ENCODE measurements at regions not wholly inside any gene's neighbourhood (a gene's known extent, or its start where the extent isn't known, plus 50 kb on each side); places are given as distances from the start of the nearest gene placed in this dataset.

DNA sequence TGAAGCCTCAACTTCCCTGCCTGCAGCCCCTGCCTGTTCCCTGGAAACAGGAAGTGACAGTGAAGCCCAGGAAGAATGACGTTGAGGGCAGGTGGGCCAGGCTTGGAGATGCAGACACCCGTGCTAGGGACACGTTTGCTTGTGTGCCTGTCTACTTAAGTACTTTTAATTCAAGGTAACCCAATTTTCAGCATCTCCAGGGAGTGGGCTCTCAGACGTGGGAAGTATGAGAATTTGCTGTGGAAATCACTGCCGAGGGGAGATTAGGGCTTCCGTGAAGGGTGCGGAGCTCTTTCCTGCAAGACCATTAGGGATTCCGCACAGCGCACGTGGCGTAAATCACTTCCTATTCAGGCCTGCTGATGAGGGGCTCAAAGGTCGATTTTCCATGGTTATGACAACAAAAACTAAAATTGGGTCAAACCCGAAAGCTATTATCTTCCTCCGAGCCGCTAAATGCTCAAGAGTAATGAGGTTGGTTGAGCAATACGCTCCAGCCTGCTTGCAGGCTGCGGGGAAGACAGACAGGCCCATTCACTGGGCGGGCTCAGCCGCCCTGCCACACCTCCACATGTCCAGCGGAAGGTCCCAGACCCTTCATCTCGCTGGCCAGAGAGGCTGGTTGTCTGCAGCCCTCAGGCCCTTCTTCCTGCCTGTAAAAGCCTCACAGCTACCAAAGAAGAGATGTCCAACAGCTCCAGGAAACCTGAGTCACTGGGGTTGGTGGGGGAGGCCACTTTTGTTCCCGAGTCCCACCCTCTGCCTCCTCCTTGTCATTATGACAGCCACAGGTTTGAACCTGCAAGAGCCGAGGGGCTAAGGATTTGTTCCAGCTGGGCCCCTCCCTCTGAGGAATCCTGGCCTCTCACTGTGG is 109.9 kb downstream of the RBFOX3 start:
- DNase-seq, result no peak

DNA sequence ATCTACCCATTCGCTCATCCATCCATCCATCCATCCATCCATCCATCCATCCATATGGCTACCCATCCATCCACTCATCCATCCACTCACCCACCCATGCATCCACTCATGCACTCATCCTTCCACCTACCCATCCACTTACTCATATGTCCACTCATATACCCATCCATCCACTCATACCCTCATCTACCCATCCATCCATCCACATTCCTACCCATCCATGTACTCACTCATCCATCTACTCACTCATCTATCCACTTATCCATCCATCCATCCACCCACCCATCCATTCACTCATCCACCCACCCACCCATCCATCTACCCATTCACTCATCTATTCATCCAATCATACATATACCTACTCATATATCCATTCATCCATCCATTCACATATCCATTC is 112.0 kb downstream of the RBFOX3 start:
- no peak for DNase-seq

DNA sequence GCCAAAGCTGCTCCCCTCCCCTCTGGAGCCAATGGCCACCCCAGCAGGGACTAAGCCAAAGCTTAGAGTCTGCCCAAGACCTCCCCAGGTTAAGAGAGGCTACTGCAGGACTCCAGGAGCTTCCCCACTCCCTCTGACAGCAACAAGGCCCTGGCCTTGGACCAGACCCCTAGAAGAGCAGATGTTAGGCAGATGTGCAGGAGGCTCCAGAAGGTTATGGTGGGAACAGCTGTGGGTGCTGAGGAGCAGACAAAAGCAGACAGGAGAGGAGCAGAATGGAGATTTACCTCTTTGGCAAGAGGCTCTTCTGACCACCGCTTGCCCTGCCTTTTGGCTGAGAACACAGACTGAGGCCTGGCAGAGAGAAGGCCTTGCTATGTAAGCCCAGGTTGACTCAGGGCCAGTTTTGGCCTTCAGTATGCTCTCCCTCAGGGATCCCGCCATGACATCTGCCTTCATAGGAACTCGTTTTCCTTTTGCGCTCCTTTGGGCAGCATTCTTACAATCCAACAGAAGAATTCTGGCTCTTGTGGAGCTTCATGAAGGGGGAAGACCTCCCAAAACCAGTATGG is 113.0 kb downstream of the RBFOX3 start:
- no peak for DNase-seq

DNA sequence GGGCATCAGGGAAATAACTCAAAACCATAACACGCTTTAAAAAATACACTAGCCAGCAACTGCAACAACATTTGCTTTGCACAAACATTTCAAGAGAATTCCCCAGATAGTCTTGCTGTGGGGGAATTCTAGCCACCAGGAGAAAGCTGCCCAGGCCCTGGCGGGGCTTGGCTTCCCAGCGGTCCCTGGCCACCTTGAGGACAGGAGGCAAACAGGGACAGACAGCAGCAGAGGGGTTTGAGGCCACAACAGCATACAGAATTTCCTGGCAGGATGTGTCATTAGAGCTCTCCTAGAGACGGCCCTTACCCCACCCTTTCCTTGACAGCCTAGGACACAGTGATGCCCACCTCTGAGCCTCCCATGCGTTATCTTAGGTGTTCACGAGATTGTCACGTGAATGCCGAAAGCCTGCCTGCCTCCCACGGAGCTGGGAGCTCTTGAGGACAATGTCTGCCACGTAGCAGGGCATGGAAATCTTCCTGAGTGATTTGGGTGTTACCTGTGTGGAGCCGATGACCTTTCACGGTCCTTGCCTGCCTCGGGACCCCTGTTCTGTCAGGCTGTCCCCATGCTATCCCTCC is 114.3 kb downstream of the RBFOX3 start:
- DNase-seq, result no peak

DNA sequence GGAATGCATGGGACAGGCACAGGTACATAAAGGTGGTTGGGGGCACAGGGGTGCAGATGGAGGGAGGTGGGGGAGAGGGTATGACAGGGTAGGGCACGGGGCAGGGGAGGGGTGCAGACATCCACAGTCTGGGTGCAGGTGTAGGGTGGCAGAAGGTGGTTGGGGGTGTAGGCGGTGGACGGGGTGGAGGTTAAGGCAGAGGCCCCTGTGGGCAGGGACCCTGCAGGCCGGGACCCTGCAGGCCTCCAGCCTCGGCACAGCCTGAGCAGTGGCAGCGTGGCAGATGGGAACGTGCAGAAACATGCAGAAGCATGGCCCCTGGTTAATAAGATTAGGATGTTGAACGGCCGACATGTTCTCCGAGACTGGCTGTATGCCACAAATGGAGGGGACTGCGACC is 115.2 kb downstream of the RBFOX3 start:
- DNase-seq, result no peak

DNA sequence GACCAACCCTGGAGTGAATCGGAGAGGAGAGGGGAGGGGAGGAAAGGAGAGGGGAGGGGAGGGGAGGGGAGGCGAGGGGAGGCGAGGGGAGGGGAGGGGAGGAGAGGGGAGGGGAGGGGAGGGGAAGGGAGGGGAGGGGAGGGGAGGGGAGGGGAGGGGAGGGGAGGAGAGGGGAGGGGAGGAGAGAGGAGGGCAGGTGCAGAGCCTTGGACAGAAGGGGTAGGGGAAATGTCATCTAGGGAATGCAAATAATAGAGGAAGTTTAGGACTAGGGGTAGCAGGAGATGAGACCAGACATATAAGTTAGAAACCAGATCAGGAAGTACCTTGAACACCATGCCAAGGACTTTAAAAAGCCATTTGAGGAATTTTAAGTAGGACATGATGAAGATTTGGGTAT is 119.8 kb downstream of the RBFOX3 start:
- no peak for DNase-seq

DNA sequence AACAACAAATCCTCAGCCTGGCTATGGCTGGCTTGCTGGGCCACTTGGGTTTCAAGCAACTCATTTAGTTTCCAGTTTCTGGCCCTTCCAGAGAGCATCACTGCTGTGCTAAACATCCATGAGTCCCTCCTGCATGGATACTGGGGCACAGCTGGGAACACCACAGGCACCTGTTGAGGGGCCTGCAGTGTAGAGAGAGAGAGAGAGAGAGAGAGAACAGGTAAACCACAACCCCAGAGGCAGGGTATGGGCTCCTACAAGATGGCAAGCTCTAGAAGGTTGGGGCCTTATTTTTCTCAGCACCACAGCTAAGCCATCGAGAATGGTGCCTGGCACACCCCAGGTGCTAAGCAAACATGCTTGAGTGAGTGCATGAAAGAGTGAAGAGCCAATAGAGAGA is 120.3 kb downstream of the RBFOX3 start:
- no peak for DNase-seq

DNA sequence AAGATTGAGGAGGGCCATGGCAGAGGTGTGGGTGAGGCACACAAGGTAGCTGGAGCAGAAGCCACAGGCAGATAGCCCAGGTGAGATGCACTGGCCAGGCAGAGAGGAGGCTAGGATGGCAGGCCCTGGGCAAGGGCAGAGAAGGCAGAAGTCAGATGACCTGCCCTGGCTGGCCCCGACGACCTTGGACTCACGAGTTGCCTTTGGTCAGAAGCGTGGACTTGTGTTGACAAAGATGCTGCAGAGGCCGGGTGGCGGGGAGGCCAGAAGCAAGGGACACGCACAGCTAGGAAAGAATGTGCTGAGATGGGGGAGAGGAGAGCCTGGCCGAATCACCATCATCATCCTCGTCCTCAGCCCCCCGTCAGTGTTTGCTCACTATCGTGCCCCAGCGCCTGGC is 123.7 kb downstream of the RBFOX3 start:
- DNase-seq, result no peak

DNA sequence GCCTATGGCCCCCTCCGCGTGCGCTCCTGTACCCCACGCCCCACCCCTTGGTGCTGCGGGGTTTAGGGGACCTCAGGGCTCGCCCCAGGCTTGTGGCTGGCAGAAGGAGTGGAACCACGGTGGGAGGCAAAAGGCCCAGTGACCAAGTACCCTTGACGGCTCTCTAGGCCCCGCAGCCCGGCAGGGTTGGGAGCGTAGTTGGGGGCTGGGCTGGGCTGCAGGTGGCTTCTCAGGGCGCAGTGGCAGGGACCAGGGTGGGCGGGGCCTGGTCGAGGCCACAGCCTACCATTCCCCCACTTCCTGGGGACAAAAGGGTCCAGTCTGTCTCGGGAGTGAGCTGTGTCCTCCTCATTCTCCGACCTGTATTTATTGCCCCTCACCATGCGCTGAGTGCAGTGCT is 124.9 kb downstream of the RBFOX3 start:
- no peak for DNase-seq

DNA sequence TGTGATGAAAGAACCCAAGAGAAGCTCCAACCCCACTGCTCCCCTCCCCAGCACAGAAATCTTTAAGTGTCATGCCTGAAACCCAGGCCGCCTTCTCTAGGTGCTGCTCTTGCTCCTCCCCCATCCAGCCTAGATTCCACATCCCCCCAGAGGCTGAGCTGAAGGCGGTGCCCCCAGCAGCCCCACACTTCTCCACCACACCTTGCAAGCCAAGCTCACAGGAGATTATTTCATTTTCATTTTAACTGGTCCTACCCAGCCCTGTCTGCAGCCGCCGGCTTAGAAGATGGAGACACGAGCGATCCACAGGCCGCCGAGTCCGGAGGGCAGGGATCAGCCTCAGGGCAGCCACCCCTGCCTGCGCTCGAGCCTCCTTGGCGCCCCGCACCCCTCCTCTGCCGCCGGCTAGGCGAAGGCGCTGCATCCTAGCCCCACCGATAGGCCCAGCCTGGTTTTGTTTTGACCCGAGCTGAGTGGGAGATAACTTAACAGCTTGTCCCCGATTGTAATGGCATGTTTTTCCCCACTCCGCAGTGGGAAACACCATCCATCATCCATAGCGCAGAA is 125.3 kb downstream of the RBFOX3 start:
- no peak for DNase-seq

DNA sequence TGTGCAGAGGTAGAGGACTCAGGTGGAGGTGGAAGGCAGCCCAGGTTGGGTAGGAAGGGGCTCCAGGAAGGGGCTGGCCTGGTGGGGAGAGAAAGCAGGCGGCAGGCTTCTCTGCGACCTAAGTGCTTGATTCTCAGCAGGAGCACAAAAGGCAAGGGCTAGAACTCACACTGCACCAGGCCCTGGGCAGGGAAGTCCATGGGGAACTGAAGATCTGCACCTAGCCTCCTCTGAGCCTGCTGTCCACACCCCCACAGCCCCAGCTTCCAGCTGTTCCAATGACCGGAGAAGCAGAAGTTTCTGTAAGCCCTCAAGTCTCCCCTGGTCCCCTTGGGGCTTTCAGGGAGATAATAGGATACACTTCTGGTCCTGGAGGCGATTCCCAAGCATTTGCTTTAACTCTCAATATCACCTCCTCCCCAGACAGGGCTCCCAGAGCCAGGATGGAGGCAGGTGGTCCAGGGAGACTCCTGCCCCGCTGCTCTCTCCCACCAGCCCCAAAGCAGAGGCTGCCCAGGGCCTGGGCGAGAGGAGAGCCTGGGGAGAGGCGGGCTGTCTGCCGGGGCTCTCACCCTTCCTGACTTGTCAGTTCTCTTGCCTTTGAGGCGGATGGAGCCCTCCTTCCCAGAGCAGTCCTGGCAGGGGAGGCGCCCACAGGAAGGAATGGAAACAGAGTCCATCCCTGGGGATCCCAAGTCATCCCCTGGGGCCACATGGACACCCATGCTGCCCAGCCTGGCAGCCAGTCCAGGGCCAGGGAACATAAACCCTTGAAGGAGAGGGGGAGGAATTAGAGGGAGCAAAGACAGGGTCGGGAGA is 126.0 kb downstream of the RBFOX3 start:
- DNase-seq, result no peak

DNA sequence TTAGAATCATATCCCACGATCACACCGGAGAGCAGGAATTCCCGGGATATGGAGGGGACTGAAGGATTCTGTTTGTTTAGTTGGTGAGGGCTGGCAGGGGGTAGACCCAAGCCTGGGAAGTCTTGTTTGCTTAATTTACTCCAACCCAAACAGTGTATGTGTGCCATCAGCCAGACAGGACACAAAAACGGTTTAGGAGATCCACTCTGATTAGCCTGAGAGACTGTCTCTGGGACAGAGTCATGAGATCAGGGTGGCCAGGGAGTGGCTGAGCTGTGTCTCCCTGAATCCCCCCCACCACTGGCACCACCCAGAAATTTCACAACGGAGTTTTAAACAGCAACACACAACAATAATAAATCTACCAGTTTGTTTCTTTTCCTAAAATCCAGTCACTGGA is 127.0 kb downstream of the RBFOX3 start:
- no peak for DNase-seq

DNA sequence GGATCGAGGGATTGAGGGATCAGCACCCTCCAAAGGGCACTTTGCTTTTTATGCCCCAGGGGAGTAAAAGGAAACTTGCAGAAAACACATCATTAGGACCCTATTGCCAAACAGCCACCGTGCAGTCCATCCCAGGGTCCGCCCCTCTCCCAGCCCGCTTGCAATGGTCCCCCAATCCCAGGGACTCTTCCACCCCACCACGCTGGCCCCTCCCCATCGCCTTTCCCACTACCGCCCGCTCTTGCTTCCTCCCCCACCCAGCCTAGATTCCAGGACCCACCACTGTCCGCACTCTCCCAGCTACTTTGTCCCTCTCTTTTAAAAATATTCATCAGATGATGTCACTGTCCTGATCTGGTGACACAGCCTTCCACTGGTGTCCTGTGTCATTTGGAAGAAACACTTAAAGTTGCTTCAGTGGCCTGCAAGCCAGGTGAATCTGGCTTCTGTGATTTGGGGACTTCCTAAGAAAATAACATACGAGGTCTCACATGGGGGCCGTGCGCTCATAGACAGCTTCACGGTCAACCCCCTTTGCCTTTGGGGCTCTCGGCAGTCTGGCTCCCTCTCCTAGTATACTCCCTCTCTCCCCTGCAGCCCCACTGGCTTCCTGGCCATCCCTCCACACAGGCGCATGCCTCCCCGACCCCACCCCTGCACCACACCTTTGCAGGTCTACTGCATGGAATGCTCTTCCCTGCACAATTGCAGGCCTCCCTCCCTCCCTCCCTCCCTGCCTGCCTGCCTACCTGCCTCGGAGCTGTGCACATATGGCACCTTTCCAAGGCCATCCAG is 127.9 kb downstream of the RBFOX3 start:
- no peak for DNase-seq

DNA sequence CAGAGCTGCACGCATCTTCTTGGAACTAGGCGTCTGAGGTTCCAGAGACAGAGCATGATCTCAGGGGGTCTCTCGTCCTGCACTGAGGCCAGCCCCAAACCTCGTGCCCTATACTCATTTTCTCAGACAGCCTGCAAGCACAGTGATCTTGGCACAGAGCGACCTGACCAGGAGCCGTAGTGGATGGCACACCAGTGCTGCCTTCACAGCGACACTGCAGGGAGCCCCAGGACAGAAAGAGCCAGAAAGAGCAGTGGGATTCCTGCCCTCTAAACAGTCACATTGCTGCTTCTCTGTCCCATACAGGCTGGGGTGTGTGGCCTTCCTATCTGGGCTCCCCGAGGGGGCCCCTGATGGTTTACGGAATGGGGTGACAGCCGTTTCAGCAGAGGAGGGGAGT is 131.0 kb downstream of the RBFOX3 start:
- DNase-seq, result no peak

DNA sequence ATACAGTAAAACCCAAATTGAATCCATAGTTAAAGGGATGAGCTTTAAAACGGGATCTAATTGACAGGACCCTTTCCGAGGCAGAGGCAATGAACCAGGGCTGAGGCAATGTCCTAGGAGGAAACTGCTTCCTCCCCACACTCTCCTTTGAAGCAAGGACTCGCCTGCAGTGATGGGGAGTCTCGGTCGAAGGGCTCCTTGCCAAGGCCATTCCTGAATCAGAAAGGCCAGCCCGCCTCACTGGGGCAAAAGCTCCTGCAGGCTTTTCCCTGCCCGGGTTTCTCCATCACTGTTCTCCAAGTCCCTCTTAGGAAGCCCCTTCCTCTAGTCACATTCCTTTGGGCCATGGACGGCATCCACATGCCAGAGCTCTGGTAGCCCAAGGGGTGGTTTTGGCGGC is 132.0 kb downstream of the RBFOX3 start:
- DNase-seq, result no peak

DNA sequence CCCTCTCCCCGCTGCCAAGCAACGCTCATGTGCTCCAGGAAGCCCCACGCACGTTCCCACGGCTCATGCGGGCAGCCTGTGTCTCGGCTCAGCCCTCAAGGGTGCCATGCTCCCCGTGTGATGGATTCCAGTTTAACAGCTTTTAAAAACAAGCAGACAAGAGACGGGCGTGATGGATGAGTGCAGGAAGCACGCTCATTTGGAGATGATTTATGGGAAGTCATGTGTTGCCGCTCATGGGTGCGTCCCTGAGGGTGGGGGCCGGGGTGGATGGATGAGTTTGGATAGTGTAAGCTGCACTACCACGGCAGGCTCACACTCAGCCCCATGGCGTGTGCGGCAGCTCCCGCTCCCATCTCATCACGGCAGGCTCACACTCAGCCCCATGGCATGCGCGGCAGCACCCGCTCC is 132.8 kb downstream of the RBFOX3 start:
- no peak for DNase-seq

DNA sequence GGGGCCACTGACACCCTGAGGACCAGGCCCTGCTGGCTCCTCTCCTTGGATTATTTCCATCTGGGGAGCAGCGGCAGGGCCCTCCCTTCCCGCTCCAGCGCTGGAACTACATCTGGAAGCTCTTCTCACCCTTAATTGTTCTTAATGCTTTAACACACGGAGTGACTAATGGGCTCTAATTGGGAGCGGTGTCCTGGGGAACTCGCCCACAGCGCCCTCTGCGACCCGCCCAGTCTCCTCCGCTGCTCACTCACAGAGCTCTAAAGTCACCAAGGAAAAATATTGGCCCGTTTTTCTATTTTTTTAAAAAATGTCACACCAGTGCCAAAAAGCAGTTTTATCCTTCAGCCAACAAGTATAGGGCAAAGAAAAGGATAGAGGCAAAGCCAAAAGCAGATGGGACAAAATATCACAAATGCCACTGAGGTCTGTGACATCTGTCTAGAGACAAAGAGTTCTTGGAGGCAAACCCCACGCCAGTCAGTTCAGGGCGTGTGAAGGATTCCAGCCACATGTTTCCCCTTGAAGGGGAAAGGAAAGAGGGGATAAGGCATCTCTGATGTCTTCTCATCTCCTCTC is 134.7 kb downstream of the RBFOX3 start:
- DNase-seq, result no peak

DNA sequence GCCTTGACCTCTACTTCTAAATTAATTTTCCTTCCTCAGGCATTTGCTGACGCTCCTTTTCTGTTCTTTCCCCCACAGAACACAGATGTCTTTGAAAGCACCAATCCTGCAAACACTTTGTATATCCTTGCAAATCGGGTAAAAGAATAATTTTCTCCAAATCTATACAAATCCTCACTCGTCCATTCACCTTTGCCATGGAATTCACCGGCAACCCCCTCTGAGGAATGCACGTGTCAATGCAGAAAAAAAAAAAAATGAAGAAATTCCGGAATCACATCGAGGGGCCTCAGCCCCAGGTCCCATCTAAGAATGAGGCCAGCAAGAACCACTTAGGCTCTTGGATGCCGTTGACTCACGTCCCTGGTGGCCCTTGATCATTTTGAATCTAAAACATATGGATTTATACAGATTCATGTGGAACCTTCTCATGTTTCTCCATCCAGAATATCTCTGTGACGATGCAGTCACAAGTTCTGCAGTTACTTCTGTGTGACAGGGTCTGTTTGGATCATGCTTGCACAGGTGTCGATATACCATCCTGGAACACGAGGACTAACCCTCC is 136.9 kb downstream of the RBFOX3 start:
- no peak for DNase-seq

DNA sequence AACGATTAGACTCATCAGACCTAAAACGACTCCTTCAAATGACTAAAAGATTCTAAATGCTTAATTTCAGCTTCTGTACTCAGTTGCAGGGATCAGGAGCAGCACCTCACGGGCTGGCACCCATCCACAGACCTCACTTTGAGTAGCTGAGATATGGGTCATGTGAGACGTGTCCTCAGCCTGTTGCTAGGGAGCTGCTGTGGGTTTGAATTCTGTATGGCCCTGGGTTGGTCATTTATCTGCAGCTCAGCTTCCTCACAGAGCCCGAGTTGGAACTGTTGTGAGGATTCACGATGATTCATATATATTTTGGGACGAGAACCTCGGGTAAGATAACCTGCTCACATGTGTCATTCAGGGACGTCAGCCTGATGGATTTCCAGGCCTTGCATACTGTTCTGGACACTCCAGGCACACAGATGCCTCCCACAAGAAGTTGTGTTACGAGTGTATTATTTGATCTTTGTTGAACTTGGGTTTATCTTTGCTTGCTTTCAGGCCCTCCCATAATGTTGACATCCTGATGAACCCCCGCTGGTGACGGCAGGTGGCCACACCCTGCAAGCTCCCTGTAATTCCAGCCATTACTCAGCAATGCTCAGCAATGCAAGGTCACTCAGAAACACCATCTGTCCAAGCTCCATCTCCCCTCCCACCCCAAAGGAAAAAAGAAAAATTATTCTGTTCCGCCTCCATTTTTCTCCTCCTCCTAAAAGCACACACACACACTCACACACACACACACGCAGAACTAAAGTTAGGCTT is 137.6 kb downstream of the RBFOX3 start:
- DNase-seq, result no peak

DNA sequence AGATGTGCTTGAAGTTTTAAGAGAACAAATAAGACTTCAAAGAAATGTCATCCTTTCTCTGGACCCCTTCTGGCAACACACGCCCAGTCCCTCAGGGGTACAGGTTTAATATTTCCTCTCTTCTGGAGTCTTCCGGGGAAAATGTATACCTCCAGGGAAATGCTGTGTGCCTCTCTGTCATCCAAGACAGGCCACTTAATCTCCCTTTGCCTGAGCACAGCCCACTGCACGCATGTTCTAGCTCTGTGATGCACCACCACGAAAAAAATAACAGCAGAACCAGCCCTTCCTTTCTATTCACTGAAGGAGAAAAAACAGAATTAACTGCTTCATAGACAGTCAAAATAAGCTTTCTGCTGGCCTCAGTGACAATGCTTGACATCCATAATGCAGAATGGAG is 140.1 kb downstream of the RBFOX3 start:
- no peak for DNase-seq

DNA sequence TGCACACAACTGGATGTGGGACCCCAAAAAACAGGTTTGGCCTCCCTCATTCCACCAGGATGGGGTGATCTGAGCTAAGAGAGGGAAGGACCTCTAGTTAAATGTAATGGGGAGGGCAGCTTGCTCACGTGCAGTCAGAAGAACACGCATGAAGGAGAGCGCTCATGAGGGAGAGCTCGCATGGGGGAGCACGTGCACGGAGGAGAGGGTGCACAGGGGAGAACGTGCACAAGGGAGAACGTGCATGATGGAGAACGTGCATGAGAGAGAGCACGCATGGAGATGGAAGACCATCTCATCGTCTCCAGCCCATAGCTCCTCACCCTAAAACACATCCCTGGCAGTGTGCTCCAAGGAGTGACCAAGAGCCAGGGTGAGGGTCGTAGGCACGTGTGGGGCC is 141.2 kb downstream of the RBFOX3 start:
- DNase-seq, result no peak
